ENCODE measurements at regions not wholly inside any gene's neighbourhood (a gene's known extent, or its start where the extent isn't known, plus 50 kb on each side); places are given as distances from the start of the nearest gene placed in this dataset.

- no peaks in the 10 kb centered on the region for H3K9me3 ChIP-seq
- no peak overlapping the region for H3K4me3 ChIP-seq
- no peak for TF ChIP-seq POLR2A (IDR thresholded peaks at IDR 0.05)
- TF ChIP-seq CTCF (IDR thresholded peaks at IDR 0.05), result no peak
- no peaks in the 10 kb centered on the region for H3K36me3 ChIP-seq
- DNase-seq (no peak), ATAC-seq (no peak)
- H3K27me3 ChIP-seq, result no peaks in the 10 kb centered on the region
- H3K4me1 ChIP-seq, result peaks cover 0 to 26% (median 2%) of the 10 kb centered on the region in 12 donors
- no peak overlapping the region for H3K27ac ChIP-seq
- intact Hi-C loops (cut with DNase I), result no loop called here
- 86 to 93% (median 87%) methylated on average over 3 of the region's 3 CpGs for WGBS, 4 donors
Measured at GRCh38 chr2:21263622-21264021, 139.9 kb downstream of the TDRD15 start.

- DNase-seq (no peak), ATAC-seq (no peak)
- Histone ChIP-seq H3K4me1 (peaks cover 0 to 46% (median 18%) of the 10 kb centered on the region in 12 donors), H3K9me3 (no peaks in the 10 kb centered on the region), H3K36me3 (no peaks in the 10 kb centered on the region), H3K27ac (no peak overlapping the region), H3K4me3 (no peak overlapping the region), H3K27me3 (no peaks in the 10 kb centered on the region)
- WGBS, 4 donors, result 81 to 100% (median 96%) methylated on average over 3 of the region's 3 CpGs
- intact Hi-C loops (cut with DNase I), result no loop called here
- TF ChIP-seq POLR2A (IDR thresholded peaks at IDR 0.05) (no peak), CTCF (IDR thresholded peaks at IDR 0.05) (no peak)
Measured at GRCh38 chr2:21265752-21266151, 142.0 kb downstream of the TDRD15 start.

GRCh38 chr2:21267232-21267835 lies 143.6 kb downstream of the TDRD15 start:
- Histone ChIP-seq H3K36me3 (no peaks in the 10 kb centered on the region), H3K4me3 (no peak overlapping the region), H3K4me1 (peaks cover 0 to 46% (median 24%) of the 10 kb centered on the region in 12 donors), H3K27me3 (no peaks in the 10 kb centered on the region), H3K9me3 (no peaks in the 10 kb centered on the region), H3K27ac (peak overlapping the region in 7 of 12 donors; percentile 39 to 75 (median 61))
- TF ChIP-seq POLR2A (IDR thresholded peaks at IDR 0.05) (no peak), CTCF (IDR thresholded peaks at IDR 0.05) (no peak)
- intact Hi-C loops (cut with DNase I), result no loop called here
- peak in 3 of 4 donors; percentile 38 to 63 (median 56) for ATAC-seq
- 47 to 62% (median 58%) methylated on average over 5 of the region's 5 CpGs for WGBS, 4 donors
- DNase-seq, result peak in 3 of 5 donors; percentile 29 to 67 (median 46)

GRCh38 chr2:21268197-21268877 lies 144.6 kb downstream of the TDRD15 start:
- Histone ChIP-seq H3K9me3 (no peaks in the 10 kb centered on the region), H3K27me3 (no peaks in the 10 kb centered on the region), H3K4me1 (peaks cover 0 to 46% (median 24%) of the 10 kb centered on the region in 12 donors), H3K27ac (peak overlapping the region in 8 of 12 donors; percentile 23 to 75 (median 56)), H3K36me3 (no peaks in the 10 kb centered on the region), H3K4me3 (no peak overlapping the region)
- WGBS, 4 donors, result 71 to 86% (median 82%) methylated on average over 12 to 13 of the region's 13 CpGs
- no peak for TF ChIP-seq POLR2A (IDR thresholded peaks at IDR 0.05)
- no peak for TF ChIP-seq CTCF (IDR thresholded peaks at IDR 0.05)
- DNase-seq, result peak; percentile 37 to 81 (median 72)
- ATAC-seq, result peak; percentile 59 to 82 (median 72)
- intact Hi-C loops (cut with DNase I), result loop anchor here in 1 of 10 donors (2.0 kb wide), 1 partner anchor 20 kb away; no protein-coding TSS in a partner anchor

Data from heart left ventricle (tissue), 16 donors.